ENCODE measurements at regions not wholly inside any gene's neighbourhood (a gene's known extent, or its start where the extent isn't known, plus 50 kb on each side); places are given as distances from the start of the nearest gene placed in this dataset.

DNA sequence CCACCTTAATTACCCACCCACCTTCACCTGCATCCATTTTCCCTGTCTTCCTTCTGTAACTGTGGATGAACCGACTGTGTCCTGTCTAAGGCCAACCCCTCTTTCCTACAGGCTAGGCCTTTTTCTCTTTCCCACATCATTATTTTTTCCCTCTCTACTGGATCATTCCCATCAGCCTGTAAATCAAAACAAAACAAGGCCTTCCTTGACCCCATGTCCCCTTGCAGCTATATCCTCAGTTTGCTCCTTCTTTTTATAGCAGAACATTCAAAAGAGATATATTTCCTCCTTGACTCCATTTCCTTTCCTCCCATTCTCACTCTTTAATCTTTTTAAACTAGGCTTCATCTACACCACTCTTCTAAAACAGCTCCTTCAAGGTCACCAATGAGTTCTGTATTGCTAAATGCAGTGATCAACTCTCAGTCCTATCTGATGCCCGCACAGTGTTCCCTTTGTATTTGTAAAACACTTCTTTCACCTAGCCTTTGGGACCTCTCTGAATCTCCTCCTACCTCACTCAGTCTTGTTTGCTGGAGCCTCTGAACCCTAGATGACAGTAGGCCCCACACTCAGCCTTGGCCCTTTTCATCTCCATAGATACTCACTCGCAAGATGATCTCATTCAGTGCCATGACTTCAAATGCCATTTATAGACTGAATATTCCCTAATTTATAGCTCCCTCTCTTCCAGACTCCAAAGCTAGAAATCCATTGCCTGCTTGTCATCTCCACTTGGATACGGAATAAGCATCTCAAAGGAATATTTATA is 55.7 kb downstream of the CXCR4 start:
- H3K4me1 ChIP-seq (ENCODE audit: insufficient read depth, low read length): peaks cover 4% of the 10 kb centered on the region
- H3K27me3 ChIP-seq (ENCODE audit: insufficient read depth, low read length): no peaks in the 10 kb centered on the region
- H3K4me3 ChIP-seq (ENCODE audit: low read length): no peak overlapping the region
- H2AFZ ChIP-seq (ENCODE audit: low read depth, low read length): no peak overlapping the region
- no peaks in the 10 kb centered on the region for H3K9me3 ChIP-seq (ENCODE audit: low read length)
- H3K36me3 ChIP-seq (ENCODE audit: insufficient read depth, low read length): no peaks in the 10 kb centered on the region

DNA sequence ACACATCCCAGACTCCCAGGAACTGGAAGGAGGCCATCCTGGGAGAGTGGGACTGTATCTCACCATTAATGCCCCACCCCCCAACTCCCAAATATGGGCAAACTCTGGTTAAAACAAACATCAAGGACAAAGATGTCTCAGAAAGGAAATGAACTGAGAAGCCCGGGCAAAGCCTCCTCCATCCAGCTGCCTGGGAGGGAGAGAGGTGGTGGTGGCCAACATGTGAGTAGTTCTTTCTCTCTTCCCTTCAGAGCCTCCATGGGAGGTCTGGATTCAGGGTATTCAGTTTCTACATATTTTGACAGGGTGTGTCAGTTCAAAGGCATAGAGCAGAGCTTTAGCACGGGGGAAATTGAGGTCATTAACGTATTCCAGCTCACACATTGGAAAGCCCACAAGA is 57.5 kb downstream of the CXCR4 start:
- Histone ChIP-seq H3K36me3 (ENCODE audit: insufficient read depth, low read length) (no peaks in the 10 kb centered on the region), H3K4me1 (ENCODE audit: insufficient read depth, low read length) (peaks cover 9% of the 10 kb centered on the region), H2AFZ (ENCODE audit: low read depth, low read length) (no peak overlapping the region), H3K27me3 (ENCODE audit: insufficient read depth, low read length) (no peaks in the 10 kb centered on the region), H3K4me3 (ENCODE audit: low read length) (no peak overlapping the region), H3K9me3 (ENCODE audit: low read length) (no peaks in the 10 kb centered on the region)

DNA sequence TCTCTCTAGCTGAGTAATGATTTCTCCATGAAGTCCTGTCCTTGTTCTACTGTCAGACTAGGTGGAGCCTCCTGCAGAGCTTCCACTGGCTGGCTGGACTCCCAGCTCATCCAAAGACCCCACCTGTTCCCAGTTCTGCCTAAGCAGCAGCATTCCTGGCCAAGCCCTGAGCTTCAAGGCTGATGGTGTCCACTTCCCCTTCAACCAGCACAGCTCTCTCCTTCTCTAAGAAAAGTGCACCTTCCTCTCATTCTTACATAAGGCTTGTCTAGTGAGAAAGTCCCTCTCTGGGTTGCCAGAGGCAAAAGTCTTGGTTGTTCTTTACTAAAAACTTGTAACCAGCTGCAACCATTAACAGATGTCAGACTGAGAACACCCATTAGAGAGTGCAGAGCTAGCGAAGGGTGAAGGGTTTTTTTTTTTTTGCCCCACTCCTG is 58.9 kb downstream of the CXCR4 start:
- no peaks in the 10 kb centered on the region for H3K36me3 ChIP-seq (ENCODE audit: insufficient read depth, low read length)
- no peaks in the 10 kb centered on the region for H3K9me3 ChIP-seq (ENCODE audit: low read length)
- no peak overlapping the region for H2AFZ ChIP-seq (ENCODE audit: low read depth, low read length)
- H3K27me3 ChIP-seq (ENCODE audit: insufficient read depth, low read length): no peaks in the 10 kb centered on the region
- no peak overlapping the region for H3K4me3 ChIP-seq (ENCODE audit: low read length)
- peaks cover 9% of the 10 kb centered on the region for H3K4me1 ChIP-seq (ENCODE audit: insufficient read depth, low read length)

DNA sequence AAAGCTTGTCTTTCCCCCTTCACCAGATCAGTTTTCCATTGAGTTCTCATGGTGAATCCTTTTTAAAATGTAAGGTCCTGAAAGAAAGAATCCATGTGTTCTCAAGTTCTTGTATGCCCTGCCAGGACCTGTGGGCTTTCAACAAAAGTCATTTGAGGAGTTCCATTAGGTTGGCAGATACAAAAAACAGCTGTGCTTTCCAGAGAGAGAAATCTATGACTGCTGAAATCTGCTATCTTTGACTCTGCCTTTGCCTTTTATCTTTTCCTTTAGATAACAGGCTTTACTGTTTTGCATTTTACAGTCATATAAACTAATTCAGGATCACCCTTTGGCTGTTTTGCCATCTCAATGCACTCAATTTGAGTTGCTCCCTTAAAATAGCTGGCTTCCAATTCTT is 59.7 kb downstream of the CXCR4 start:
- H3K4me1 ChIP-seq (ENCODE audit: insufficient read depth, low read length): peaks cover 9% of the 10 kb centered on the region
- no peak overlapping the region for H2AFZ ChIP-seq (ENCODE audit: low read depth, low read length)
- H3K27me3 ChIP-seq (ENCODE audit: insufficient read depth, low read length): no peaks in the 10 kb centered on the region
- no peaks in the 10 kb centered on the region for H3K36me3 ChIP-seq (ENCODE audit: insufficient read depth, low read length)
- no peak overlapping the region for H3K4me3 ChIP-seq (ENCODE audit: low read length)
- no peaks in the 10 kb centered on the region for H3K9me3 ChIP-seq (ENCODE audit: low read length)

DNA sequence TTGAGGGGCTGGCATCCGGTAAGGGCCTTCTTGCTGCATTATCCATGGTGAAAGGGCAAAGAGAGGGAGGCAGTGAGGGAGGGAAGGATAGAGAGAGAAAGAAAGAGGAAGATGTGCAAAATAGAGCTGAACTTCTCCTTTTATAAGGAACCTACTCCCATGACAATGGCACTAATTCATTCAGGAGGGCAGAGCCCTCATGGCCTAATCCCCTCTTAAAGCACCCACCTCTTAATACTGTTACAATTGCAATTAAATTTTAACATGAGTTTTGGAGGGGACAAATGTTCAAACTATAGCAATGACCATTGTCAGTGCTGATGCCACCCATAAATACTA is 60.2 kb downstream of the CXCR4 start:
- H3K27me3 ChIP-seq (ENCODE audit: insufficient read depth, low read length): no peaks in the 10 kb centered on the region
- no peak overlapping the region for H3K4me3 ChIP-seq (ENCODE audit: low read length)
- peaks cover 9% of the 10 kb centered on the region for H3K4me1 ChIP-seq (ENCODE audit: insufficient read depth, low read length)
- H3K9me3 ChIP-seq (ENCODE audit: low read length): no peaks in the 10 kb centered on the region
- H3K36me3 ChIP-seq (ENCODE audit: insufficient read depth, low read length): no peaks in the 10 kb centered on the region
- no peak overlapping the region for H2AFZ ChIP-seq (ENCODE audit: low read depth, low read length)

DNA sequence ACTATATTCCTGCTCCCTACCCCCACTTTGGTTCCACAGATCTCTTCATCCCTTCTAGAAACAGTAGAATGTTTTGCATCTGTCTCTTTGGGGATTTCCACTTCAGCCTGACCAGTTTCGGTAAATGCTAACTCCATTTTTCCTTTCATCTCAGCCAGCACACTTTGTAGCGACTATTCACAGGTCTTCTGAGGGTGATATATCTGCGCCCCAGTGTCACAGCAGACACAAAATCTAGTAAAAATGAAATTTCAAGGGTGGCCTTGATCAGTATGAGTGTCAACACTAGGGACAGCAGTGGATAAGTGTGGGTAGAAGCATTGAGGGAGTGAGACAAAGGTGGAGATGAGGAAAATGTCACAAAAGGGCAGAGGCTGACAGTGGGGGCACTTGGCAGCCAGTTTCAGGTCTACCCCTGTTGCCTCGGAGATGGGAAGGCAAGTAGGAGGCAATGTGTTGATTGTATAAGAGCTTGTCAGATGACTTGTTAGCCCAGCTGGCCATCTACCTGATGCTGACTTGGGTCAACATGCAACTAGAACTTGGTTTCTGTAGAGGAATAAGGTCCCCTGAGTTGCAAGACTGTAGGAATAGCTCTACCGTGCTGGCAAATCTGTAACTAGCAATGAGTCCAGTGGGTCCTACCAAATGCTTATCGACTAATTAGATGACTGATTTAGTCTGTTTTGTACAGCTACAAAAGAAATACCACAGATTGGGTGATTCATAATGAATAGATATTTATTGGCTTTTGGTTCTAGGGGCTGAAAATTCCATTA is 60.7 kb downstream of the CXCR4 start:
- Histone ChIP-seq H3K9me3 (ENCODE audit: low read length) (no peaks in the 10 kb centered on the region), H3K27me3 (ENCODE audit: insufficient read depth, low read length) (no peaks in the 10 kb centered on the region), H2AFZ (ENCODE audit: low read depth, low read length) (no peak overlapping the region), H3K4me1 (ENCODE audit: insufficient read depth, low read length) (peaks cover 9% of the 10 kb centered on the region), H3K4me3 (ENCODE audit: low read length) (no peak overlapping the region), H3K36me3 (ENCODE audit: insufficient read depth, low read length) (no peaks in the 10 kb centered on the region)

DNA sequence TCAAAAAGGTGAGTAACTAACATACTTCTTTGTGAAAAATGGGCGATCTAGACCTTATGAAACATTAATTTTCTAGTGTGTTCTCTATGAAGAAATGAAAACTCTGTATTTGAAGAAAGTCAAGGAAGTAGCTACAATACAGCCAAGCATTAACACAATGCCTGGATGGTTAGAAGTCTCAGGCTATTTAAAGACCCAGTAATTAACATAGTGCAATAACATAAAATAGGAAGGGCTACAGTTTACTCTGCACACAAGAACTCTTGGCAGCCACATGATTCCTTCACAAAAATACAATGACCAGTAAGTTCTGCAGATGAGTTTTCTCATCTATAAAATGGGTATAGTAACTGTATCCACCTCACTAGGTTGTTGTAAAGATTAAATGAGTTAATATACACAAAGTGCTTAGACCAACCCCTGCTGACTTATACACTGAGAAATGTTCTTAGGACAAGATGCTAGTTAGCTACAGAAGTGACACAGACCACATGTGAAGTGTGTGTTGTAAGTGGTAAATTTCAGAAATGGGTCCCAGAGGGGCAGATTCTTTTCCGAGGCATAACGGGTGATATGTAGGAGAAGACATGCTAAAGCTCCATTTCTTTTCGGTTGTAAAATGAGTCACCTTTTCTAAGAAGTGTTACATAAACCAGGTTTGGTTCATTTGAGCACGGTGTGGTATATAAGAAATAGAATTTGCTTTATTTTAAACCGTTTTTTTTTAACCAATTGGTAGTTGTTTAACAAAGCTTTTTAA is 61.8 kb downstream of the CXCR4 start:
- no peaks in the 10 kb centered on the region for H3K36me3 ChIP-seq (ENCODE audit: insufficient read depth, low read length)
- H2AFZ ChIP-seq (ENCODE audit: low read depth, low read length): no peak overlapping the region
- H3K9me3 ChIP-seq (ENCODE audit: low read length): no peaks in the 10 kb centered on the region
- H3K4me3 ChIP-seq (ENCODE audit: low read length): no peak overlapping the region
- H3K27me3 ChIP-seq (ENCODE audit: insufficient read depth, low read length): no peaks in the 10 kb centered on the region
- peaks cover 9% of the 10 kb centered on the region for H3K4me1 ChIP-seq (ENCODE audit: insufficient read depth, low read length)

DNA sequence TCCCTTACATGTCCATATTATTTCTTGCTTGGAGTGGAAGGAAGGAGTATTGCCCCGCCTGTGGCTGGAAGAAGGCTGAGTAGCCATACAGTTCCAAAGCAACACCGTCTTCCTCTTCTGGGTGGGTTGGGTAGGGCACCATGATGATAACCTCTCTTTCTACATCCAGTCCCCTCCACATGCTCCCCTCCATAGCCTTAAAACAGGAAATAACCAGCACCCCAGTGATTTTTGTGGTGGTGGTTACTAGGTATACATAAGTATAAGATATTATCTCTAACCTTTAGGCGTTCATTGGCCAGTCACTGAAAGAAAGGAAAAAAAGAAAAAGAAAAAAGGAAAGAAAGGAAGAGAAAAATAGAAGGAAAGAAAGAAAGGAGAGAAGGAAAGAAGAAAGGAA is 63.1 kb downstream of the CXCR4 start:
- no peak overlapping the region for H2AFZ ChIP-seq (ENCODE audit: low read depth, low read length)
- H3K27me3 ChIP-seq (ENCODE audit: insufficient read depth, low read length): no peaks in the 10 kb centered on the region
- no peaks in the 10 kb centered on the region for H3K36me3 ChIP-seq (ENCODE audit: insufficient read depth, low read length)
- H3K9me3 ChIP-seq (ENCODE audit: low read length): no peaks in the 10 kb centered on the region
- H3K4me3 ChIP-seq (ENCODE audit: low read length): no peak overlapping the region
- H3K4me1 ChIP-seq (ENCODE audit: insufficient read depth, low read length): peaks cover 12% of the 10 kb centered on the region

DNA sequence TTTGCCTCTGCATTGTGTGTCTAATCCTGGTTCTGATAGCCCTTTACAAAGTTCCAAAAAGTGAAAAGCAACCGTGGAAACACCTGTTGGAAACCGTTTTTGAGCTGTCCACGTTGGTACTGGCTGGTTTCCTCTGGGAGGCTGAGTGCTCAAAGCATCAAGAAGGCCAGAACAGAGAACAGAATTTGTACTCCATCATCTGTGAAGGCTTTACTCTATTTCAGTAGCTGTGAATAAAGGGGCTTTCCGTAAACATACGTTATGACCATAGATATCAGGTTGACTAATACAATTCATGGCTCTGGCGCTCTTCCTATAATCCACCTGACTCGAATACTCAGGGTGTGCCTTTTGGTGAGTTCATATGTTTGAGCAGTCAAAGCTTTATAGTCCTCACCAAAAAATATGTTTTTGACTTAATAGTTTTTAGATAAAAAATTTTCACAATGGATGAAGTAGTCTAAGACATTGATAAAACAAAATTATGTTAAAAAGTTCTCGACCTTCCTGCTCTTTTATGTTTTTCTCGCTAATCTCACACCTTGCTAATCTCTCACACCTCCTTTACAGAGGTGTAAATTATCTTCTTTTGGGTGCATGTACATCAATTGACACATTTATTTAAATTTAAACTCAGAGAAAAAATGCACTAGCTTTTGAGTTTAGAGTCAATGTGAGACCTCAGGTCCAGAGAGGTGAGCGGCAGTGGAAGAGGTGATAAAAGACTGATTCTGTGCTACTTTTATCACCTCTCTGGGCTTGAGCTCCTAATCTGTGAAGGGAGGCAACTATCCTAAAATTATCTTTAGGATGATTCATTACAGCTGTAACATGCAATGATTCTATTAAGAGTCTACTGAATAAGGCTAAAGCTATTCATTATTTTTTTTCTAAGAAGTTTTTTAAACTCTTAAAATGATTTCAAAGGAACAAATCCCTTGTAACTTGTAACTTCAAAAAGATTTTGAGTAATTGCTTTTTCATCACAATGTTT is 65.3 kb downstream of the CXCR4 start:
- no peak overlapping the region for H3K4me3 ChIP-seq (ENCODE audit: low read length)
- H3K27me3 ChIP-seq (ENCODE audit: insufficient read depth, low read length): no peaks in the 10 kb centered on the region
- no peaks in the 10 kb centered on the region for H3K36me3 ChIP-seq (ENCODE audit: insufficient read depth, low read length)
- peaks cover 24% of the 10 kb centered on the region for H3K4me1 ChIP-seq (ENCODE audit: insufficient read depth, low read length)
- no peak overlapping the region for H2AFZ ChIP-seq (ENCODE audit: low read depth, low read length)
- H3K9me3 ChIP-seq (ENCODE audit: low read length): no peaks in the 10 kb centered on the region

DNA sequence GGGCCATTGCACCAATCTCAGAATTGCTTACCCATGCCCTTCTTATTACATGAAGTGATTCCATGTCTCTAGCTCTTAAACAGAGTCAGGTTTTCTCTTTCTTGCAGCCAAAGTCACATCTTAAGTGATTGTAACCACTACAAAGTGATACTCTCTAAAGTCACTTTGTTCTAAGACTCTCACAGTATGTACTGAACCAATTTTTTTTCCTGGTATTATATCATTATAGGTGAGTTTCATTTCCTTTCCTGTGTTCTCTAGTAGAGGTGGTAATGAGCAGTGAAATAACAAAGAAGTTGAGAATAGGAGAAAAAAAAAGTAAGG is 66.3 kb upstream of the DARS1 start:
- Histone ChIP-seq H2AFZ (ENCODE audit: low read depth, low read length) (no peak overlapping the region), H3K27me3 (ENCODE audit: insufficient read depth, low read length) (no peaks in the 10 kb centered on the region), H3K4me3 (ENCODE audit: low read length) (no peak overlapping the region), H3K9me3 (ENCODE audit: low read length) (no peaks in the 10 kb centered on the region), H3K36me3 (ENCODE audit: insufficient read depth, low read length) (no peaks in the 10 kb centered on the region), H3K4me1 (ENCODE audit: insufficient read depth, low read length) (peaks cover 15% of the 10 kb centered on the region)

DNA sequence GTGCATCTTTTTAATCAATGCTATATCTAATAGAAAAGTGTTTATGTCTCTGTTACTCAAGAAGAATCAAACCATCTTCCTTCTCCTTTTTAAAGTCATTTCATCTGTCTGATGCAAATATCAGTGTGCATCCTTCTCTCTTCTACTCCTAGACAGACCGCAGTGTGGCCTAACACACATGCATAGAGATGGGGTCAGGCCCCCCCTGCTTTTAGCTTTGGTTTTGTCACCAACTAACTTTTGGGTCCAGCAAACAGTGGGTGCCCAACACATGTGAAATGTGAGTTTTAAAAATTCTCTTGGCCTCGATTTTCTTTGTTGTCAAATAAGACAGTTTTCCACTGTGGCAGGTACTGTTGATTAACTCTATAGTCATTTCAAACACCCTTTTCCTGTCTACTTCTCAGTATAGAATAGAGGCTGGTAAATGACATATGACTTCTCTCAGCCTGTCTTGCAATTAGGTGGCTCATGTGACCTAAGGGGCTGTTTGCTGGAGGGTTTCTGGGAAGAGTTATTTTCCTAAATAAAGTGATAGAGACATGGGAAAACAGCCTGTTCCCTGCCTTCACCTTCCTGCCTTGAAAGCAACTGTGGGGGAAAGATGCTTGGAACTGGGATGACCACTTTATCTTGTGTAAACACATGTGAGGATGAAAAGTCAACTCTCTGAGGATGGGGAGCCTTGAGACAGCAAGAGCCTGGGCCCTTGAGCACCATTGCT is 65.7 kb upstream of the DARS1 start:
- H3K4me3 ChIP-seq (ENCODE audit: low read length): no peak overlapping the region
- H3K27me3 ChIP-seq (ENCODE audit: insufficient read depth, low read length): no peaks in the 10 kb centered on the region
- peaks cover 19% of the 10 kb centered on the region for H3K4me1 ChIP-seq (ENCODE audit: insufficient read depth, low read length)
- no peak overlapping the region for H2AFZ ChIP-seq (ENCODE audit: low read depth, low read length)
- H3K9me3 ChIP-seq (ENCODE audit: low read length): no peaks in the 10 kb centered on the region
- H3K36me3 ChIP-seq (ENCODE audit: insufficient read depth, low read length): no peaks in the 10 kb centered on the region
